DMS 273 (cell line): ENCODE measurements at regions not wholly inside any gene's neighbourhood (a gene's known extent, or its start where the extent isn't known, plus 50 kb on each side); places are given as distances from the start of the nearest gene placed in this dataset.

Source experiments
- DNase-seq: peaks from one replicate; lab custom pipeline; 2025; ENCODE audit not compliant: unreplicated experiment; lab: John Stamatoyannopoulos, UW

GRCh38 chr6:153662982-153663381 is 376.1 kb upstream of the OPRM1 start:
- DNase-seq = no peak

GRCh38 chr6:153645326-153645725 is 393.7 kb upstream of the OPRM1 start:
- no peak for DNase-seq

GRCh38 chr6:153644000-153644399 is 395.0 kb upstream of the OPRM1 start:
- no peak for DNase-seq

- DNase-seq = no peak
Observed at GRCh38 chr6:153634416-153634815, 404.6 kb upstream of the OPRM1 start.

GRCh38 chr6:153625089-153625488 is 414.0 kb upstream of the OPRM1 start:
- no peak for DNase-seq

- DNase-seq = no peak
Observed at GRCh38 chr6:153624528-153624927, 414.5 kb upstream of the OPRM1 start.

- no peak for DNase-seq
Observed at GRCh38 chr6:153623496-153623895, 415.5 kb upstream of the OPRM1 start.

GRCh38 chr6:153621491-153621890 is 417.5 kb upstream of the OPRM1 start:
- no peak for DNase-seq

GRCh38 chr6:153621070-153621469 is 418.0 kb upstream of the OPRM1 start:
- no peak for DNase-seq

GRCh38 chr6:153618371-153619322 is 420.4 kb upstream of the OPRM1 start:
- no peak for DNase-seq

GRCh38 chr6:153616506-153616905 is 422.5 kb upstream of the OPRM1 start:
- DNase-seq = no peak

- no peak for DNase-seq
Observed at GRCh38 chr6:153613719-153614455, 425.2 kb upstream of the OPRM1 start.

- no peak for DNase-seq
Observed at GRCh38 chr6:153602401-153602800, 436.6 kb upstream of the OPRM1 start.

- no peak for DNase-seq
Observed at GRCh38 chr6:153599901-153600300, 439.1 kb upstream of the OPRM1 start.

GRCh38 chr6:153595903-153596302 is 443.1 kb upstream of the OPRM1 start:
- no peak for DNase-seq

- no peak for DNase-seq
Observed at GRCh38 chr6:153594871-153595270, 444.2 kb upstream of the OPRM1 start.

- no peak for DNase-seq
Observed at GRCh38 chr6:153591159-153591558, 447.9 kb upstream of the OPRM1 start.

- no peak for DNase-seq
Observed at GRCh38 chr6:153590411-153590810, 448.6 kb upstream of the OPRM1 start.

GRCh38 chr6:153588330-153588729 is 450.7 kb upstream of the OPRM1 start:
- no peak for DNase-seq

GRCh38 chr6:153583685-153584084 is 452.6 kb upstream of the RGS17 start:
- no peak for DNase-seq

GRCh38 chr6:153580776-153581175 is 449.7 kb upstream of the RGS17 start:
- DNase-seq = no peak

GRCh38 chr6:153575528-153575927 is 444.4 kb upstream of the RGS17 start:
- no peak for DNase-seq
